Tibial nerve (tissue), 4 donors: ENCODE measurements at regions not wholly inside any gene's neighbourhood (a gene's known extent, or its start where the extent isn't known, plus 50 kb on each side); places are given as distances from the start of the nearest gene placed in this dataset.

Experiments used
- EP300 ChIP-seq, 2 donors: sonication (generic); formaldehyde crosslinking; IDR thresholded peaks; one replicate each; pipeline ENCODE4 v1.6.1; 2017; ENCODE audit warnings: antibody characterized with exemption in 2 of 2, mild to moderate bottlenecking in 1 of 2
- POLR2A ChIP-seq, 2 donors: fragments of 450-650 bp; IDR thresholded peaks; one replicate each; pipeline ENCODE4 v1.6.1; 2017; ENCODE audit warnings: antibody characterized with exemption in 2 of 2, mild to moderate bottlenecking in 2 of 2, moderate library complexity in 2 of 2
- TF ChIP-seq, protein P1 (sequence below), 5 experiments: fragments of 200-600 bp in 3 of 5; fragments of 450-650 bp in 2 of 5; sonication (generic) in 3 of 5; IDR thresholded peaks; one replicate each; pipeline ENCODE4 v1.5.1; 2016 to 2019; ENCODE audit warnings: antibody characterized with exemption in 5 of 5, mild to moderate bottlenecking in 3 of 5, moderate library complexity in 2 of 5

DNA sequence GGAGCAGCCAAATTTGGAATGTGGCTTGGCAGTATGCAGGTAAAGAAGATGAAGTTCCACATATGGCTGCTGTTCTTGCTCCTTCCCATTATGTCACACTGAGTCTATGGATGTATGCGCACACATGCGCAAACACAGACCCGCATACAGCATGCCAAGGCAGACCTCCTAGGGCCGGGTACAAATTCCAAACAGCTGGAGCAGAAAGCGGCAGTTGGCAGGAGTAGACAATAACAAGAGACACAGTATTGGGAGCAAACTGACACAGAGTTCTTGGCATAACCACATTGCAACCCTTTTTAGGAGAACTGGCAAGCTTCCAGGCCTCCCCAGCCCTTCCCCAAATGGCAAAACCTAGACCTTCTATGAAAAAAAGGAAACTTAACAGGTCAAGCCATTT, 268.9 kb downstream of the SP3 start:
- TF ChIP-seq, protein P1, sequence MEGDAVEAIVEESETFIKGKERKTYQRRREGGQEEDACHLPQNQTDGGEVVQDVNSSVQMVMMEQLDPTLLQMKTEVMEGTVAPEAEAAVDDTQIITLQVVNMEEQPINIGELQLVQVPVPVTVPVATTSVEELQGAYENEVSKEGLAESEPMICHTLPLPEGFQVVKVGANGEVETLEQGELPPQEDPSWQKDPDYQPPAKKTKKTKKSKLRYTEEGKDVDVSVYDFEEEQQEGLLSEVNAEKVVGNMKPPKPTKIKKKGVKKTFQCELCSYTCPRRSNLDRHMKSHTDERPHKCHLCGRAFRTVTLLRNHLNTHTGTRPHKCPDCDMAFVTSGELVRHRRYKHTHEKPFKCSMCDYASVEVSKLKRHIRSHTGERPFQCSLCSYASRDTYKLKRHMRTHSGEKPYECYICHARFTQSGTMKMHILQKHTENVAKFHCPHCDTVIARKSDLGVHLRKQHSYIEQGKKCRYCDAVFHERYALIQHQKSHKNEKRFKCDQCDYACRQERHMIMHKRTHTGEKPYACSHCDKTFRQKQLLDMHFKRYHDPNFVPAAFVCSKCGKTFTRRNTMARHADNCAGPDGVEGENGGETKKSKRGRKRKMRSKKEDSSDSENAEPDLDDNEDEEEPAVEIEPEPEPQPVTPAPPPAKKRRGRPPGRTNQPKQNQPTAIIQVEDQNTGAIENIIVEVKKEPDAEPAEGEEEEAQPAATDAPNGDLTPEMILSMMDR (IDR thresholded peaks at IDR 0.05), result no peak
- no peak for TF ChIP-seq EP300 (IDR thresholded peaks at IDR 0.05)
- TF ChIP-seq POLR2A (IDR thresholded peaks at IDR 0.05), result no peak
